H9 (cell line): ENCODE measurements at regions not wholly inside any gene's neighbourhood (a gene's known extent, or its start where the extent isn't known, plus 50 kb on each side); places are given as distances from the start of the nearest gene placed in this dataset.
A peak's percentile ranks its signal among the peaks of the same experiment; 100 is the strongest.

Experiments used
- DNase-seq: peaks from one replicate; pipeline ENCODE4 v3.0.0-alpha.2; 2017
- H2AFZ ChIP-seq: one replicate; pipeline ENCODE4 v1.6.1; 2013; ENCODE audit warnings: mild to moderate bottlenecking, low read length, control low read depth, moderate library complexity
- H2AK5ac ChIP-seq: 2 replicates; pipeline ENCODE4 v1.6.1; 2013; ENCODE audit warnings: low read length, control low read depth, mixed read lengths; ENCODE audit not compliant: insufficient read length
- H2BK120ac ChIP-seq: one replicate; pipeline ENCODE4 v1.6.1; 2013; ENCODE audit warnings: low read depth, mild to moderate bottlenecking, low read length, control low read depth, inconsistent platforms; ENCODE audit not compliant: poor library complexity, severe bottlenecking
- H2BK12ac ChIP-seq: 2 replicates; pipeline ENCODE4 v1.6.1; 2013; ENCODE audit warnings: low read length, control low read depth, mixed read lengths, low read depth; ENCODE audit not compliant: insufficient read length
- H2BK15ac ChIP-seq: 2 replicates; pipeline ENCODE4 v1.6.1; 2013; ENCODE audit warnings: low read depth, low read length, control low read depth
- H2BK20ac ChIP-seq: one replicate; pipeline ENCODE4 v1.6.1; 2013; ENCODE audit warnings: low read depth, mild to moderate bottlenecking, low read length, control low read depth, inconsistent platforms; ENCODE audit not compliant: poor library complexity, severe bottlenecking
- H2BK5ac ChIP-seq: 2 replicates; pipeline ENCODE4 v1.6.1; 2013; ENCODE audit warnings: low read length, control low read depth, mixed read lengths; ENCODE audit not compliant: insufficient read length
- H3K14ac ChIP-seq: 2 replicates; pipeline ENCODE4 v1.6.1; 2013; ENCODE audit warnings: low read length, control low read depth; ENCODE audit not compliant: insufficient read depth
- H3K18ac ChIP-seq: 2 replicates; pipeline ENCODE4 v1.6.1; 2013; ENCODE audit warnings: low read depth, mild to moderate bottlenecking, mixed read lengths, low read length, control low read depth; ENCODE audit not compliant: insufficient read length
- H3K23ac ChIP-seq: 2 replicates; pipeline ENCODE4 v1.6.1; 2013; ENCODE audit warnings: low read length, control low read depth, mixed read lengths, low read depth; ENCODE audit not compliant: insufficient read length
- H3K23me2 ChIP-seq: 2 replicates; pipeline ENCODE4 v1.6.1; 2013; ENCODE audit warnings: low read depth, mild to moderate bottlenecking, mixed read lengths, low read length, control low read depth; ENCODE audit not compliant: insufficient read length, poor library complexity, severe bottlenecking
- H3K27ac ChIP-seq: 2 replicates; pipeline ENCODE4 v1.5.1; 2013; ENCODE audit warnings: low read length, control low read depth, mixed read lengths, low read depth; ENCODE audit not compliant: insufficient read length
- H3K27me3 ChIP-seq: 2 replicates; pipeline ENCODE4 v1.6.1; 2013; ENCODE audit warnings: low read length, control low read depth, inconsistent platforms; ENCODE audit not compliant: insufficient read depth
- H3K4ac ChIP-seq: 2 replicates; pipeline ENCODE4 v1.6.1; 2013; ENCODE audit warnings: low read depth, mild to moderate bottlenecking, control low read depth, inconsistent platforms, low read length, moderate library complexity
- H3K4me1 ChIP-seq: 2 replicates; pipeline ENCODE4 v1.6.1; 2013; ENCODE audit warnings: low read length, control low read depth, inconsistent platforms; ENCODE audit not compliant: insufficient read depth
- H3K4me2 ChIP-seq: 2 replicates; pipeline ENCODE4 v1.6.1; 2013; ENCODE audit warnings: low read length, control low read depth, mixed read lengths; ENCODE audit not compliant: insufficient read length, insufficient read depth
- H3K56ac ChIP-seq: 2 replicates; pipeline ENCODE4 v1.6.1; 2013; ENCODE audit warnings: low read depth, mild to moderate bottlenecking, mixed read lengths, low read length, control low read depth; ENCODE audit not compliant: insufficient read length
- H3K79me1 ChIP-seq: 2 replicates; pipeline ENCODE4 v1.6.1; 2013; ENCODE audit warnings: low read depth, mild to moderate bottlenecking, moderate library complexity, low read length, control low read depth, inconsistent platforms; ENCODE audit not compliant: insufficient read depth, poor library complexity, severe bottlenecking
- H3K79me2 ChIP-seq: 2 replicates; pipeline ENCODE4 v1.6.1; 2013; ENCODE audit warnings: low read length, control low read depth, inconsistent platforms; ENCODE audit not compliant: insufficient read depth
- H3K9ac ChIP-seq: 2 replicates; pipeline ENCODE4 v1.6.1; 2013; ENCODE audit warnings: low read length, control low read depth, mixed read lengths; ENCODE audit not compliant: insufficient read length; ENCODE audit errors: extremely low read depth
- H3K9me3 ChIP-seq: one replicate; pipeline ENCODE4 v1.6.1; 2013; ENCODE audit warnings: low read depth, low read length, inconsistent platforms; ENCODE audit not compliant: control insufficient read depth
- H3T11ph ChIP-seq: one replicate; pipeline ENCODE4 v1.6.1; 2013; ENCODE audit warnings: mild to moderate bottlenecking, low read length, control low read depth, inconsistent platforms
- H4K20me1 ChIP-seq: one replicate; pipeline ENCODE4 v1.6.1; 2013; ENCODE audit not compliant: control insufficient read depth, insufficient read length, insufficient read depth
- H4K5ac ChIP-seq: 2 replicates; pipeline ENCODE4 v1.6.1; 2013; ENCODE audit warnings: low read depth, mild to moderate bottlenecking, mixed read lengths, low read length, control low read depth; ENCODE audit not compliant: insufficient read length
- H4K8ac ChIP-seq: replicated peaks from 2 replicates; pipeline ENCODE4 v1.6.1; 2013; ENCODE audit warnings: low read length, control low read depth, mixed read lengths, low read depth; ENCODE audit not compliant: insufficient read length
- H4K91ac ChIP-seq: 2 replicates; pipeline ENCODE4 v1.6.1; 2013; ENCODE audit warnings: low read depth, mild to moderate bottlenecking, moderate library complexity, mixed read lengths, low read length, control low read depth; ENCODE audit not compliant: insufficient read length
- H3K27ac Mint-ChIP-seq, 3 experiments: 2 replicates in 2 of 3; 3 replicates in 1 of 3; pipeline ENCODE4 v1.8.0; 2020 to 2021; ENCODE audit warnings: mixed read lengths in 3 of 3, mild to moderate bottlenecking in 1 of 3, moderate library complexity in 1 of 3
- H3K27me3 Mint-ChIP-seq: 2 replicates; pipeline ENCODE4 v1.8.0; 2021; ENCODE audit warnings: low read depth, mild to moderate bottlenecking, moderate library complexity, mixed read lengths
- H3K36me3 Mint-ChIP-seq, 3 experiments: 2 replicates in 2 of 3; 3 replicates in 1 of 3; pipeline ENCODE4 v1.8.0; 2020 to 2021; ENCODE audit warnings: low read depth in 3 of 3, mixed read lengths in 3 of 3; ENCODE audit not compliant: insufficient read depth in 1 of 3
- H3K4me1 Mint-ChIP-seq, 2 experiments: 2 replicates each; pipeline ENCODE4 v1.8.0; 2020; ENCODE audit warnings: mixed read lengths in 2 of 2
- H3K4me3 Mint-ChIP-seq, 2 experiments: 2 replicates in 1 of 2; 3 replicates in 1 of 2; pipeline ENCODE4 v1.8.0; 2020 to 2021; ENCODE audit warnings: mild to moderate bottlenecking in 2 of 2, mixed read lengths in 2 of 2, moderate library complexity in 1 of 2
- H3K9me3 Mint-ChIP-seq, 2 experiments: 2 replicates in 1 of 2; 3 replicates in 1 of 2; pipeline ENCODE4 v1.8.0; 2020; ENCODE audit warnings: mild to moderate bottlenecking in 2 of 2, mixed read lengths in 2 of 2, moderate library complexity in 1 of 2
- CTCF ChIP-seq: fragments of 200-600 bp; sonication (generic); conservative IDR thresholded peaks from 3 replicates; pipeline ENCODE4 v1.8.0; 2021; ENCODE audit warnings: antibody characterized with exemption, mild to moderate bottlenecking
- WGBS: extraction: QIAGEN DNeasy Blood & Tissue Kit; methylation state at CpG from one replicate; pipeline ENCODE4 v1.1.7; 2013; ENCODE audit warnings: missing lambda C conversion rate, low lambda C conversion rate, mixed read lengths; ENCODE audit not compliant: insufficient read length; ENCODE audit errors: extremely low coverage; 5-methylcytosine and 5-hydroxymethylcytosine counted together

DNA sequence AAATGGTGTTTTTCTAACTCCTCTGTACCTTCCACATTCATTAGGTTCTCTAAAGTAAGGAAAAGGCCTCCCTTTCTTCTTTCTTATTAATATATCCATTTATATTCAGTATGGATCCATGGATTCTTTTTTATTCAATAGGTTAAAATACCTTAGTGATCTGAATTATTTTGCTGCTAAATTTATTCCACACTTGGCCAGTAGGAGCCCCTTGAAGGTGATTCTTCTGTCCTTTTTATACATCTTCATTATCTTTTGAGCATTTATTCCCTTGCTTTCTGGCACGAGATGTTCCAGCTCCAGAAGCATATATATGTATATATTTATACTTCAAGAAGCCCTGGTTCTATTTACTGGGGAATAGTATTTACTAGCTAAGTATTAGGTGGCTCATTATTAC, 311.8 kb upstream of the SGCD start:
- no peak overlapping the region for H4K5ac ChIP-seq
- H4K20me1 ChIP-seq: no peaks in the 10 kb centered on the region
- no peak overlapping the region for H3K14ac ChIP-seq
- H2AFZ ChIP-seq: no peak overlapping the region
- H3K4me1 ChIP-seq: no peaks in the 10 kb centered on the region
- H4K91ac ChIP-seq: no peak overlapping the region
- H3K23ac ChIP-seq: no peak overlapping the region
- H3K56ac ChIP-seq: no peak overlapping the region
- H2BK20ac ChIP-seq: no peak overlapping the region
- no CpG with 5 or more reads among the region's 1 CpG for WGBS
- H2BK5ac ChIP-seq: no peak overlapping the region
- H3K79me1 ChIP-seq: no peaks in the 10 kb centered on the region
- Mint-ChIP-seq H3K36me3 (no peaks in the 10 kb centered on the region), H3K27me3 (no peaks in the 10 kb centered on the region), H3K4me1 (no peaks in the 10 kb centered on the region), H3K27ac (no peak overlapping the region), H3K4me3 (no peak overlapping the region), H3K9me3 (no peaks in the 10 kb centered on the region)
- H3K27ac ChIP-seq: no peak overlapping the region
- H3T11ph ChIP-seq: no peak overlapping the region
- H3K23me2 ChIP-seq: no peaks in the 10 kb centered on the region
- DNase-seq: no peak
- H2AK5ac ChIP-seq: no peak overlapping the region
- H3K4ac ChIP-seq: no peak overlapping the region
- H3K79me2 ChIP-seq: no peaks in the 10 kb centered on the region
- no peak overlapping the region for H4K8ac ChIP-seq
- H2BK15ac ChIP-seq: no peak overlapping the region
- H3K18ac ChIP-seq: no peak overlapping the region
- no peak overlapping the region for H2BK12ac ChIP-seq
- no peak overlapping the region for H3K4me2 ChIP-seq
- H2BK120ac ChIP-seq: no peak overlapping the region
- H3K9me3 ChIP-seq: no peaks in the 10 kb centered on the region
- H3K27me3 ChIP-seq: no peaks in the 10 kb centered on the region; the same call in 1 of the 2 replicates
- peak; percentile 42 for TF ChIP-seq CTCF
- no peak overlapping the region for H3K9ac ChIP-seq
